ENCODE measurements at regions not wholly inside any gene's neighbourhood (a gene's known extent, or its start where the extent isn't known, plus 50 kb on each side); places are given as distances from the start of the nearest gene placed in this dataset.

GRCh38 chr4:128483041-128483440, 195.4 kb upstream of the PGRMC2 start:
- TF ChIP-seq CTCF (conservative IDR thresholded peaks at IDR 0.05; ENCODE audit: low read length), result no peak
- no peak for TF ChIP-seq EZH2phosphoT487 (IDR thresholded peaks at IDR 0.05; ENCODE audit: borderline replicate concordance)
